Tibial nerve (tissue), 4 donors: ENCODE measurements at regions not wholly inside any gene's neighbourhood (a gene's known extent, or its start where the extent isn't known, plus 50 kb on each side); places are given as distances from the start of the nearest gene placed in this dataset.

ENCODE experiments used
- DNase-seq, 2 donors: peaks; one replicate each; pipeline ENCODE4 v3.0.0-alpha.2; 2019; ENCODE audit warnings: low spot score in 2 of 2
- H3K27ac ChIP-seq, 4 donors: fragments of 200-600 bp; sonication (generic) in 3 of 4; one replicate each; pipeline ENCODE4 v1.5.1; 2017 to 2019; ENCODE audit warnings: mild to moderate bottlenecking in 1 of 4
- H3K27me3 ChIP-seq, 2 donors: fragments of 200-600 bp; sonication (generic) in 1 of 2; one replicate each; pipeline versions ENCODE4 v1.5.1 to v1.6.0; 2017 to 2019
- H3K36me3 ChIP-seq, 3 donors: fragments of 200-600 bp; sonication (generic); one replicate each; pipeline ENCODE4 v1.5.1; 2018 to 2019
- H3K4me1 ChIP-seq, 4 donors: fragments of 200-600 bp; sonication (generic) in 3 of 4; one replicate each; pipeline ENCODE4 v1.5.1; 2017 to 2019
- H3K4me3 ChIP-seq, 4 donors: fragments of 200-600 bp; sonication (generic) in 3 of 4; one replicate each; pipeline ENCODE4 v1.5.1; 2017 to 2019; ENCODE audit warnings: mild to moderate bottlenecking in 1 of 4, moderate library complexity in 1 of 4
- H3K9me3 ChIP-seq, 4 donors: fragments of 200-600 bp; sonication (generic) in 3 of 4; one replicate each; pipeline ENCODE4 v1.5.1; 2017 to 2019
- CTCF ChIP-seq, 5 experiments: fragments of 200-600 bp in 3 of 5; fragments of 450-650 bp in 2 of 5; sonication (generic) in 3 of 5; IDR thresholded peaks; one replicate each; pipeline ENCODE4 v1.5.1; 2016 to 2019; ENCODE audit warnings: antibody characterized with exemption in 5 of 5, mild to moderate bottlenecking in 3 of 5, moderate library complexity in 2 of 5
- EP300 ChIP-seq, 2 donors: sonication (generic); formaldehyde crosslinking; IDR thresholded peaks; one replicate each; pipeline ENCODE4 v1.6.1; 2017; ENCODE audit warnings: antibody characterized with exemption in 2 of 2, mild to moderate bottlenecking in 1 of 2
- POLR2A ChIP-seq, 2 donors: fragments of 450-650 bp; IDR thresholded peaks; one replicate each; pipeline ENCODE4 v1.6.1; 2017; ENCODE audit warnings: antibody characterized with exemption in 2 of 2, mild to moderate bottlenecking in 2 of 2, moderate library complexity in 2 of 2
- WGBS, 2 donors: methylation state at CpG; one replicate each; pipeline ENCODE4 v1.1.5; 2018; 5-methylcytosine and 5-hydroxymethylcytosine counted together

GRCh38 chr14:84401631-84402030 lies 1128.3 kb upstream of the FLRT2 start:
- TF ChIP-seq POLR2A (IDR thresholded peaks at IDR 0.05) = no peak
- no peak for TF ChIP-seq EP300 (IDR thresholded peaks at IDR 0.05)
- no peak for TF ChIP-seq CTCF (IDR thresholded peaks at IDR 0.05)
- 69 to 76% methylated on average over 3 of the region's 3 CpGs for WGBS, 2 donors
- Histone ChIP-seq H3K4me3 (no peak overlapping the region), H3K9me3 (peaks cover 0 to 3% (median 0%) of the 10 kb centered on the region in 4 donors), H3K4me1 (no peaks in the 10 kb centered on the region), H3K36me3 (no peaks in the 10 kb centered on the region), H3K27ac (no peak overlapping the region), H3K27me3 (no peaks in the 10 kb centered on the region)
- DNase-seq = no peak

- DNase-seq = no peak
- Histone ChIP-seq H3K4me1 (no peaks in the 10 kb centered on the region), H3K9me3 (peaks cover 0 to 3% (median 0%) of the 10 kb centered on the region in 4 donors), H3K27me3 (no peaks in the 10 kb centered on the region), H3K27ac (no peak overlapping the region), H3K4me3 (no peak overlapping the region), H3K36me3 (no peaks in the 10 kb centered on the region)
- no peak for TF ChIP-seq POLR2A (IDR thresholded peaks at IDR 0.05)
- TF ChIP-seq CTCF (IDR thresholded peaks at IDR 0.05) = no peak
- no peak for TF ChIP-seq EP300 (IDR thresholded peaks at IDR 0.05)
- 81 to 86% methylated on average over 2 of the region's 2 CpGs for WGBS, 2 donors
Observed at GRCh38 chr14:84403585-84403984, 1126.4 kb upstream of the FLRT2 start.

GRCh38 chr14:84404246-84404645 lies 1125.7 kb upstream of the FLRT2 start:
- Histone ChIP-seq H3K36me3 (no peaks in the 10 kb centered on the region), H3K9me3 (peaks cover 0 to 2% (median 0%) of the 10 kb centered on the region in 4 donors), H3K27ac (no peak overlapping the region), H3K27me3 (no peaks in the 10 kb centered on the region), H3K4me3 (no peak overlapping the region), H3K4me1 (no peaks in the 10 kb centered on the region)
- no peak for DNase-seq
- 74 to 83% methylated on average over 3 of the region's 3 CpGs for WGBS, 2 donors
- TF ChIP-seq EP300 (IDR thresholded peaks at IDR 0.05) (no peak), POLR2A (IDR thresholded peaks at IDR 0.05) (no peak), CTCF (IDR thresholded peaks at IDR 0.05) (no peak)

- DNase-seq = no peak
- TF ChIP-seq EP300 (IDR thresholded peaks at IDR 0.05) = no peak
- TF ChIP-seq CTCF (IDR thresholded peaks at IDR 0.05) = no peak
- no peak for TF ChIP-seq POLR2A (IDR thresholded peaks at IDR 0.05)
- H3K27ac ChIP-seq = no peak overlapping the region
- no peak overlapping the region for H3K4me3 ChIP-seq
- WGBS, 2 donors = 83 to 84% methylated on average over 3 of the region's 3 CpGs
- no peaks in the 10 kb centered on the region for H3K27me3 ChIP-seq
- H3K36me3 ChIP-seq = no peaks in the 10 kb centered on the region
- H3K4me1 ChIP-seq = no peaks in the 10 kb centered on the region
- peaks cover 0 to 20% (median 0%) of the 10 kb centered on the region in 4 donors for H3K9me3 ChIP-seq
Observed at GRCh38 chr14:84409435-84409834, 1120.5 kb upstream of the FLRT2 start.

- no peaks in the 10 kb centered on the region for H3K4me1 ChIP-seq
- peaks cover 0 to 20% (median 0%) of the 10 kb centered on the region in 4 donors for H3K9me3 ChIP-seq
- no peak for DNase-seq
- H3K36me3 ChIP-seq = no peaks in the 10 kb centered on the region
- WGBS, 2 donors = 89 to 92% methylated on average over 3 of the region's 3 CpGs
- TF ChIP-seq CTCF (IDR thresholded peaks at IDR 0.05) = no peak
- TF ChIP-seq POLR2A (IDR thresholded peaks at IDR 0.05) = no peak
- TF ChIP-seq EP300 (IDR thresholded peaks at IDR 0.05) = no peak
- H3K4me3 ChIP-seq = no peak overlapping the region
- no peak overlapping the region for H3K27ac ChIP-seq
- H3K27me3 ChIP-seq = no peaks in the 10 kb centered on the region
Observed at GRCh38 chr14:84410344-84410743, 1119.6 kb upstream of the FLRT2 start.
